ENCODE measurements at regions not wholly inside any gene's neighbourhood (a gene's known extent, or its start where the extent isn't known, plus 50 kb on each side); places are given as distances from the start of the nearest gene placed in this dataset.

GRCh38 chr9:32867601-32868204 is 84.4 kb downstream of the TMEM215 start:
- no peak for TF ChIP-seq EP300 (IDR thresholded peaks at IDR 0.05)
- TF ChIP-seq CTCF (IDR thresholded peaks at IDR 0.05), result no peak
